GM12872 (cell line): ENCODE measurements at regions not wholly inside any gene's neighbourhood (a gene's known extent, or its start where the extent isn't known, plus 50 kb on each side); places are given as distances from the start of the nearest gene placed in this dataset.

Experiments used
- TF ChIP-seq, protein P1 (sequence below): IDR thresholded peaks from 3 replicates; pipeline ENCODE4 v1.5.1; 2011; ENCODE audit warnings: low read depth, mild to moderate bottlenecking, low read length, moderate library complexity; ENCODE audit not compliant: insufficient read depth

DNA sequence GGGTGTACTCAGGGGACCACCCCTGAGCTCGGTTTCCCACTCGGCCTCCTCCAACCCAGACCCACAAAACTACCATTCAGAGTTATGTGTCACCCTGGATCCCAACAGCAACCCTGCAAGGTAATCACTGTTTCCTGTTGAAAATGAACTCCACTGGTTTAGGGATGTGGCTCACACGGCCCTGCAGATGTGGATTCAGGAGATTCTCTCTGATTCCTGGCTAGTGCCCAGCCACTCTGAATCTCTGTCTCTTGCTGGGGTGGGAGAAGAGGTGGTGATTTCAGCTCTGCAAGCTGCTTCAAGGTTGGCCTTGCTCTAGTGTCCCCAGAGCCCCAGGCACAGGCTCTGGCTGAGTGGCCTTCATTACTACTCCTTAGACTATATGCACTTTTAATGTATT lies 1231.6 kb downstream of the TBC1D22A start:
- TF ChIP-seq, protein P1, sequence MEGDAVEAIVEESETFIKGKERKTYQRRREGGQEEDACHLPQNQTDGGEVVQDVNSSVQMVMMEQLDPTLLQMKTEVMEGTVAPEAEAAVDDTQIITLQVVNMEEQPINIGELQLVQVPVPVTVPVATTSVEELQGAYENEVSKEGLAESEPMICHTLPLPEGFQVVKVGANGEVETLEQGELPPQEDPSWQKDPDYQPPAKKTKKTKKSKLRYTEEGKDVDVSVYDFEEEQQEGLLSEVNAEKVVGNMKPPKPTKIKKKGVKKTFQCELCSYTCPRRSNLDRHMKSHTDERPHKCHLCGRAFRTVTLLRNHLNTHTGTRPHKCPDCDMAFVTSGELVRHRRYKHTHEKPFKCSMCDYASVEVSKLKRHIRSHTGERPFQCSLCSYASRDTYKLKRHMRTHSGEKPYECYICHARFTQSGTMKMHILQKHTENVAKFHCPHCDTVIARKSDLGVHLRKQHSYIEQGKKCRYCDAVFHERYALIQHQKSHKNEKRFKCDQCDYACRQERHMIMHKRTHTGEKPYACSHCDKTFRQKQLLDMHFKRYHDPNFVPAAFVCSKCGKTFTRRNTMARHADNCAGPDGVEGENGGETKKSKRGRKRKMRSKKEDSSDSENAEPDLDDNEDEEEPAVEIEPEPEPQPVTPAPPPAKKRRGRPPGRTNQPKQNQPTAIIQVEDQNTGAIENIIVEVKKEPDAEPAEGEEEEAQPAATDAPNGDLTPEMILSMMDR = no peak

DNA sequence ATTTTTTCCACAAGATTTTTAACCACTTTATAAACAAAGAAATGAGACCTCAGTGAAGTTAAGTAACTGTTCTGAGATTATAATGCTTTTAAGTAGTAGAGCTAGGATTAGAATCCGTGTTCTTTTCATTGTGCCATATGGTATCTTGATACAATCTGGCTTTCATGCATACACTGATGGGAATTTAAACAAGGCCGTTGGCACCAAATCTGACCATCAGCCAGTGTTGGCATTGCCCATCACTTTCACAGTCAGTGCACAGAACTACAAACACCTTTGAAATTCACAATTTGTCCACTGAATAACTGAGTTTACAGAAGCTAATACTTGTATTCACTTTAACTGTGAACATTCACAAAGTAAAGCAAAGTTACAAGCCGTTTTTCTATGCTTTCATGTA lies 1228.0 kb downstream of the TBC1D22A start:
- TF ChIP-seq, protein P1 = no peak

DNA sequence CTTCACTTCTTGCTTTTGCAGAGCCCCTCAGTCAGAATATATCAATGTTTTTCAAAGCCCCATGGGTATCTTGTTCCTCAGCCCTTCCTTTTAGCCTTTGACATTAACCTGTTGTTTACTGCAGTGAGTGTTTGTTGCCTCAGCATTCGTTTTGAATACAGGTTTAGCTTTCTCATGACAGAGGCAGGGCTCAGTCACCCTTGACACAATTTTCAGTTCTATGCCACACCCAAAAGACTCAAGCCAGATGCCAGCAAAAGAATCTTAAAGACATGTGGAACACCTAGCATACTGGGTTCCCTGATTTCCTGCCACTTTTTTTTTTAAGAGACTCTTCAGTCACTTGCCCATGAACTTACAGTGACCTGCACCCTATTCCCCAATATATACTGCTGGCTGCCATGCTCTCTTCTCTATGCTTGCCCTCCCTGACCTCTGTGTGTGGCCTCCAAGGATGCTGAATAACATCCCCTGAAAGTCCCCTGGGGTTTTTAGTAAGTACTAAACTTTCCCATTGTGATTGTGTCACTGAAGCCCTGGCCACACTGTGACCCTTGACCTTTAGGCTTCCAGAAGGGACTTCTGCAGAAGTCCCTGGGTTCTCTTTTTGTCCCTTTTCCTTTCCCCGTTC lies 1225.5 kb downstream of the TBC1D22A start:
- TF ChIP-seq, protein P1 = no peak

DNA sequence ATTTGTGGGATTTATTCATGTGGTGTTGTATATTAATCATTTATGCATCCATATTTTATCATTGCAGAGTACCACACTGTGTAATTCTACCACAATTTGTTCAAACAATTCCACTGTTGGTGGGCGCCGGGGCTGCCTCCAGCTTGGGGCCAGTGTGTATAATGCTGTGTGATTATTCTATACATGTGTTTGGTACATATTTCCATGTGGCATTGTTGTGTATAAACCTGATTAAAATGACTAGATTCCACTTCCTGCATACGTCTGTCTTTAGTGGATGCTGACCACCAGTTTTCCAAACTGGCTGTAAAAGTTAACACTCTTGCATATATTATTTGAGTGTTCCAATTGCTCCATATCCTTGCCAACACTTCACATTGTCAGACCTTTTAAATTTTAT lies 1213.8 kb downstream of the TBC1D22A start:
- TF ChIP-seq, protein P1 = no peak

DNA sequence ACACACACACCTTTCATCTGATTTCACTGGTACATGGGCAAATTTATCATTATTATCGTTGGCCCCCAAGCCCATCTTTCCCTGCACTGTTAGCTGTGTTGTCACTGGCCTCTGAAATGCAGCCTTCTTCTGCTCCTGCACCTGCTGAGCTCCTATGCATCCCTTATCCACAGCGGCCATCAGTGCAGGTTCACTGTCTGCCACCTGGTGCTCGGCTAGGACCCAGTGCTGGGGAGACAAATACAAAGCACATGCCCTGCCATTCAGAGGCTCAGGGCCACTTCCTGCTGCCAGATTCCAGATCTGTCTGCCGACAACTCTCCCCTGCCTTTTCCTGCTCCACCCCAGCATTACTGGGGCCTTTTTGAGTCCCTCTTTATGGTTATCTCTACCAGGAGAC lies 1205.4 kb downstream of the TBC1D22A start:
- TF ChIP-seq, protein P1 = no peak

DNA sequence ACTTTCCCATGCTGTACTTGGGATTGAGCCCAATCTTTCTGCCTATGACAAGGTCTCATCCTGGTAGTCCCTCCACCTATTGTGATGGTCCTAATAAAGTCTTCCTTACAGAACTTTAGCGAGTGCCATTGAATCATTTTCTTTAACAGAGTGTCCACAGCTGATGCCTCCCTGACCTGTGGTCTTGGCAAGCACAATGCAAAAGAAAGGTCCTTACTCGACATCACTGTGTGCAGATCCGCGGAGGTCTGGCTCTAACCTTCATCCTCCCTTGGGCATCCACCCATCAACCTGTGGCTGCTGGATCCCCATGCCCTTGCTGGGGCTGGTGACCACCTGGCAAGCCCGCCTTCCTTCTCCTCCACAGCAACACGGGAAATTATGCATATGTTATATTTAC lies 1203.9 kb downstream of the TBC1D22A start:
- TF ChIP-seq, protein P1 = no peak

DNA sequence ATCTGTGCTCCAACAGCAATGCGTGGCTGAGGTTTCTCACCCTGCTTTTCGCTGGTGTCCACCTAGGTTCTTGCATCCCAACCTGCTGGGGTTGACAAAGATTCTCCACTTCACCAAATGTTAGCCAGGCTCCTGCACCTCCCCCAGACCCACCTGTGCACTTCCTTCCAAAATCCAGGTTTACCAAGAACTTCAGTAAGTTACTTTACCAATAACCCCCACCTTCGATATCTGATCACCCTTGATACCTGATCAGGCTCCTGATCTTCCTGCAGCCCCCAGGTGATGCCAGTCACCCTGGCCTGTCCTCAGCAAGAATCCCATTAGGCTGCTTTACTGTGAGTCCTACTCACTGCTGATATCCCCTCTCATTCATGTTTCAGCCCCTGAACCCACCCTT lies 1203.4 kb downstream of the TBC1D22A start:
- TF ChIP-seq, protein P1 = no peak

DNA sequence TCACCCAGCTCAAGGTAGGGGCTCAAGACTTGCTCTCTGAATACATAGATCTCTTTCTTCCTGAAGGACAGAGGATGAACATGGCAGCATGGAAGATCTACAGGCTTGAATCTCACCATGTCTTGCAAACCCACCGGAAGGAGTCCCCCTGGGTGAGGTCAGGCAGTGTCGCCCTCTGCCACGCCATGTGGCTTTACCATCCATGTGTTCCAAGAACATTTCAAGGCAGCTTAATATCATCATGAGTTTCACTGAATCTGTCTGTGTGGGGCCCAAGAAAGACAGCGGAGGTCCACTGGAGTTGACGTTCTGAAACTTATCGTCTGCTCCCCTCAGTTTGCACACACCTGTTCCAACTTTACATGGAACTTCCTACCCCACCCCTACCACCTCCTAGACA lies 1202.6 kb downstream of the TBC1D22A start:
- TF ChIP-seq, protein P1 = no peak
